SK-N-SH treated with all-trans-retinoic acid at 6 μM for 48 hours (cell line): ENCODE measurements at regions not wholly inside any gene's neighbourhood (a gene's known extent, or its start where the extent isn't known, plus 50 kb on each side); places are given as distances from the start of the nearest gene placed in this dataset.

Source experiments
- ATAC-seq: fragments of 200-7000 bp; cut with Tn5 transposase; 3 replicates; pipeline ENCODE4 v1.9.1; 2020; ENCODE audit warnings: mild to moderate bottlenecking, moderate library complexity
- BACH2 ChIP-seq: fragments of 250-450 bp; sonication (Bioruptor Pico); IDR thresholded peaks from 2 replicates; pipeline ENCODE4 v1.9.0; 2021; ENCODE audit warnings: mild to moderate bottlenecking, borderline replicate concordance
- CREB5 ChIP-seq: fragments of 250-450 bp; sonication (Bioruptor Pico); IDR thresholded peaks from 2 replicates; pipeline ENCODE4 v1.5.1; 2020; ENCODE audit warnings: low read depth, mild to moderate bottlenecking, moderate library complexity
- CSDC2 ChIP-seq: fragments of 250-450 bp; sonication (Bioruptor Pico); IDR thresholded peaks from 2 replicates; pipeline ENCODE4 v1.5.0; 2020; ENCODE audit warnings: mild to moderate bottlenecking, moderate library complexity
- CSRNP3 ChIP-seq: fragments of 250-450 bp; sonication (Bioruptor Pico); IDR thresholded peaks from 2 replicates; pipeline ENCODE4 v1.5.1; 2021; ENCODE audit warnings: mild to moderate bottlenecking, moderate library complexity
- ESRRG ChIP-seq: fragments of 250-450 bp; sonication (Bioruptor Pico); IDR thresholded peaks from 2 replicates; pipeline ENCODE4 v1.6.1; 2021; ENCODE audit warnings: mild to moderate bottlenecking
- GLIS3 ChIP-seq: fragments of 250-450 bp; sonication (Bioruptor Pico); IDR thresholded peaks from 2 replicates; pipeline ENCODE4 v1.5.0; 2020; ENCODE audit warnings: mild to moderate bottlenecking, moderate library complexity
- ISL1 ChIP-seq: fragments of 250-450 bp; sonication (Bioruptor Pico); IDR thresholded peaks from 2 replicates; pipeline ENCODE4 v2.1.2; 2022; ENCODE audit warnings: mild to moderate bottlenecking, moderate library complexity
- OSR1 ChIP-seq: fragments of 250-450 bp; sonication (Bioruptor Pico); IDR thresholded peaks from 2 replicates; pipeline ENCODE4 v1.8.0; 2022; ENCODE audit warnings: moderate library complexity, mild to moderate bottlenecking, inconsistent platforms
- PATZ1 ChIP-seq: fragments of 250-450 bp; sonication (Bioruptor Pico); IDR thresholded peaks from 2 replicates; pipeline ENCODE4 v1.8.0; 2020; ENCODE audit warnings: mild to moderate bottlenecking, moderate library complexity, borderline replicate concordance
- POU6F1 ChIP-seq: fragments of 250-450 bp; sonication (Bioruptor Pico); IDR thresholded peaks from 2 replicates; pipeline ENCODE4 v1.8.0; 2021; ENCODE audit warnings: low read depth, mild to moderate bottlenecking, moderate library complexity, borderline replicate concordance
- PPARA ChIP-seq: fragments of 250-450 bp; sonication (Bioruptor Pico); IDR thresholded peaks from 2 replicates; pipeline ENCODE4 v1.5.0; 2020; ENCODE audit warnings: mild to moderate bottlenecking, borderline replicate concordance
- RARB ChIP-seq: fragments of 250-450 bp; sonication (Bioruptor Pico); IDR thresholded peaks from 2 replicates; pipeline ENCODE4 v1.8.0; 2021; ENCODE audit warnings: mild to moderate bottlenecking, moderate library complexity
- SNAI2 ChIP-seq: fragments of 250-450 bp; sonication (Bioruptor Pico); IDR thresholded peaks from 2 replicates; pipeline ENCODE4 v1.5.0; 2020; ENCODE audit warnings: mild to moderate bottlenecking, moderate library complexity
- TCF4 ChIP-seq: fragments of 250-450 bp; sonication (Bioruptor Pico); IDR thresholded peaks from 2 replicates; pipeline ENCODE4 v1.8.0; 2021; ENCODE audit warnings: mild to moderate bottlenecking, moderate library complexity, borderline replicate concordance
- TSHZ2 ChIP-seq: fragments of 250-450 bp; sonication (Bioruptor Pico); IDR thresholded peaks from 2 replicates; pipeline ENCODE4 v1.5.0; 2020; ENCODE audit warnings: mild to moderate bottlenecking, moderate library complexity
- ZC3H10 ChIP-seq: fragments of 250-450 bp; sonication (Bioruptor Pico); IDR thresholded peaks from 2 replicates; pipeline ENCODE4 v1.5.1; 2021; ENCODE audit warnings: mild to moderate bottlenecking, moderate library complexity
- ZFP30 ChIP-seq: fragments of 450-650 bp; formaldehyde crosslinking; IDR thresholded peaks from 2 replicates; pipeline ENCODE4 v1.5.0; 2022; ENCODE audit warnings: mild to moderate bottlenecking, moderate library complexity
- ZNF565 ChIP-seq: fragments of 450-650 bp; formaldehyde crosslinking; conservative IDR thresholded peaks from 2 replicates; pipeline ENCODE4 v1.5.0; 2020; ENCODE audit warnings: low read depth, mild to moderate bottlenecking, moderate library complexity
- ZNF70 ChIP-seq: fragments of 450-650 bp; formaldehyde crosslinking; IDR thresholded peaks from 2 replicates; pipeline ENCODE4 v1.5.0; 2020; ENCODE audit warnings: mild to moderate bottlenecking, moderate library complexity
- ZNF8 ChIP-seq: fragments of 450-650 bp; formaldehyde crosslinking; IDR thresholded peaks from 2 replicates; pipeline ENCODE4 v1.5.0; 2020; ENCODE audit warnings: mild to moderate bottlenecking, moderate library complexity

- no peak for ATAC-seq
Measured at GRCh38 chr1:5497503-5497902, 494.7 kb downstream of the NPHP4 start.

GRCh38 chr1:5495596-5496410 is 496.4 kb downstream of the NPHP4 start:
- no peak for ATAC-seq
- TF ChIP-seq ZNF70 (CRISPR knock-in tag) (no peak), POU6F1 (CRISPR knock-in tag) (no peak), ZC3H10 (no peak), ZNF8 (CRISPR knock-in tag) (no peak), ESRRG (CRISPR knock-in tag) (no peak), ZNF565 (CRISPR knock-in tag) (no peak), TSHZ2 (CRISPR knock-in tag) (no peak), CSRNP3 (no peak)

More at GRCh38 chr1:5497503-5497902, 494.7 kb downstream of the NPHP4 start:
- TF ChIP-seq OSR1 (CRISPR knock-in tag) (no peak), TSHZ2 (CRISPR knock-in tag) (no peak), SNAI2 (CRISPR knock-in tag) (no peak), ZNF565 (CRISPR knock-in tag) (no peak), BACH2 (CRISPR knock-in tag) (no peak), ZC3H10 (no peak), RARB (CRISPR knock-in tag) (no peak), CREB5 (CRISPR knock-in tag) (no peak), PATZ1 (no peak), POU6F1 (CRISPR knock-in tag) (no peak), ISL1 (CRISPR knock-in tag) (no peak), CSDC2 (no peak), PPARA (CRISPR knock-in tag) (no peak), ZFP30 (no peak), TCF4 (CRISPR knock-in tag) (no peak), ZNF70 (CRISPR knock-in tag) (no peak), GLIS3 (CRISPR knock-in tag) (no peak)
